GM13977 (cell line): ENCODE measurements at regions not wholly inside any gene's neighbourhood (a gene's known extent, or its start where the extent isn't known, plus 50 kb on each side); places are given as distances from the start of the nearest gene placed in this dataset.

ENCODE experiments used
- DNase-seq: peaks from one replicate; pipeline ENCODE4 v3.0.0; 2012; ENCODE audit warnings: low spot score
- in situ Hi-C: fragments of 300-500 bp; cut with MboI; formaldehyde crosslinking; loops from one replicate; pipeline ENCODE4 v1.12.0; 2022; ENCODE audit warnings: low sequenced_read_pairs, low pct_unique_long_range_greater_than_20kb, mixed read lengths, inconsistent platforms; ENCODE audit not compliant: unreplicated experiment
- TF ChIP-seq, protein P1 (sequence below): IDR thresholded peaks from 2 replicates; pipeline ENCODE4 v1.5.1; 2012; ENCODE audit warnings: mild to moderate bottlenecking, control low read depth; ENCODE audit not compliant: insufficient read depth; ENCODE audit errors: extremely low read depth, missing control alignments

DNA sequence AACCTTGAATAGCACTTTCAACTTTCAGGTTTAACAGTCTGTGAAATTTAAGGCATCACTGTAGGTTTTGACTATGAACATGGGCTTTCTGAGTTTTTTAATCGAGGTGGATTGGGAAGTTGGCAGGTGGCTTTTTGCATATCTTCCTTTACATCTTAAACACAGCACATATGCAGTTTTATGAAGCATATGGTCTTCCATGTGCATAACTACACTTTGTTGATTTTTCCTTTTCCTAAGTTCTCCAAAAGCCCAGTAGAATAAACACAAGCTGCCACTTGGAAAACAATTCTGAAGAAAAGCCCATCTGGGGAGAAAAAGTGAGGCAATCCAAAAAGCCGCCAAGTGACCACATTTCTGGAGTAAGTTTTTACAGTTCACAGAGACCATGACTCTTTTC, 236.5 kb upstream of the IL12B start:
- DNase-seq = no peak
- TF ChIP-seq, protein P1, sequence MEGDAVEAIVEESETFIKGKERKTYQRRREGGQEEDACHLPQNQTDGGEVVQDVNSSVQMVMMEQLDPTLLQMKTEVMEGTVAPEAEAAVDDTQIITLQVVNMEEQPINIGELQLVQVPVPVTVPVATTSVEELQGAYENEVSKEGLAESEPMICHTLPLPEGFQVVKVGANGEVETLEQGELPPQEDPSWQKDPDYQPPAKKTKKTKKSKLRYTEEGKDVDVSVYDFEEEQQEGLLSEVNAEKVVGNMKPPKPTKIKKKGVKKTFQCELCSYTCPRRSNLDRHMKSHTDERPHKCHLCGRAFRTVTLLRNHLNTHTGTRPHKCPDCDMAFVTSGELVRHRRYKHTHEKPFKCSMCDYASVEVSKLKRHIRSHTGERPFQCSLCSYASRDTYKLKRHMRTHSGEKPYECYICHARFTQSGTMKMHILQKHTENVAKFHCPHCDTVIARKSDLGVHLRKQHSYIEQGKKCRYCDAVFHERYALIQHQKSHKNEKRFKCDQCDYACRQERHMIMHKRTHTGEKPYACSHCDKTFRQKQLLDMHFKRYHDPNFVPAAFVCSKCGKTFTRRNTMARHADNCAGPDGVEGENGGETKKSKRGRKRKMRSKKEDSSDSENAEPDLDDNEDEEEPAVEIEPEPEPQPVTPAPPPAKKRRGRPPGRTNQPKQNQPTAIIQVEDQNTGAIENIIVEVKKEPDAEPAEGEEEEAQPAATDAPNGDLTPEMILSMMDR = no peak
- in situ Hi-C loops = no loop called here

DNA sequence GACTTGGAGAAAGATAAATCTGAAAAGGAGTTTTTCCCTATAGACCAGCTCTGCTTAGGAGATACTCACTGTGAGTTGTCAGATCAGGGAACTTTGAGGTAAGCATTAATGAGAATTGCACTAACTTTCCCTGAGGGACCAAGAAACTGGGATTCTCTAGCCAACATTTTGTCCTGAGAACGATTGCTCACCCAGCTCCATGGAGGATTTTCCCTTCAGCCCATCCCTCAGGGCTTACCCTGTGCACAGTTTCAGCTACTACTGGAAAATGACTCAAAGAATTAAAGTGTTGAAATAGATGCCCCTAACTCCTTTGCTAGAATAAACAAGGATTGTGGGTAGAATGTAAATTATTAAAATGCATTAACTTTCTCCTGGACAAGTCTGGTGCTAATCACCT, 237.2 kb upstream of the IL12B start:
- in situ Hi-C loops = no loop called here
- TF ChIP-seq, protein P1 = no peak
- no peak for DNase-seq

DNA sequence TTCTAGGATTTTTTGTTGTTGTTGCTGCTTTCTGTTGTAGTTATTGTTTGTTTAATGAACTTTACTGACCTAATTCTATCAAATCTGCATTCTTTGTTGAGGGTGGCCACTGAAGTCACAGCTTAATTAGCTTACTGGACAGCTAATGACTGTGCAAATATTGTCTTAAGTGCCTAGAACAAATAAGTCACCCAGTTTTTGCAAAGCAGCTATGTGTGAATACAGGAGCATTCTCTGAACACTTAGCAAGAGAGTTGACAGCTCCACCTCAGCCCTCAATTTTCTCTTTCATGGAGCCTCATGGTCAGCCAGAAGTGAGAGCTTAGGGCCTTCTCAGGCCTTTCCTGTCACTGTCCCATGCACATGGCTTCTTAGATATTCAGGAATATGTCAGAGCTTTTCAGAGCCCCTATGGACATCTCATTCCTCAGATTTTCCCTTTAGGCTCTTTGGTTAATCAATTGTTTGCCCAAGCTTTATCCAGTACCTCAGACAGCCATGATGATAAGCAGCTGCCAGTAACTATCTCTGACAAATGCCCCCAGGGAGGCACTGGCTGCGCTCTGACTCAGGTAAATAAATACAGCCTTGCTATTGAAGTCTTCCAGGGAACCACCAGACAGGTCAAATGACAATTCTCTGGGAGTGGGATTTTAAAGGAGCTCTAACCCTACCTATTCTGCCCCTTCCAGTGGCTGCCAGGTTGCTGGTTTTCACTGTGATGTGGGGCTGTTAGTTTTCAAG, 241.4 kb upstream of the IL12B start:
- TF ChIP-seq, protein P1 = no peak
- no peak for DNase-seq
- in situ Hi-C loops = no loop called here

DNA sequence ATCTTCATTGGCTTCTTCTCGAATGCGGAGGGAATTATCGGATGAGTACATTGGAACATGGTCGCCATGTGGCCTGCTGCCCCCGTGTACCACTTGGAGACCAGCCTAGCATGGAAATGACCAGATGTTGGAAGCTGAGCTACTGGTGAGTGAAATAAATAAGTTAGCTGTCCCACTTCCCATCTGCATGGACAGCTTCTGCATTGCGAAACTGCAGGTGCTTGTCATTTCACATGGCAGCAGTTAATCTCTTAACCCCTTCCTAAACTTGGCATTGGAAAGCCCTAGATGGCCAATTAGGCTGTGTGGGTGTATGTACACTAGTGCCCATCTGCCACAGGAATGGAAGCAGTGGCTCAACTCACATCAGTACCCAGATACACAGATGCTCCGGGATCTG, 246.6 kb upstream of the IL12B start:
- in situ Hi-C loops = no loop called here
- TF ChIP-seq, protein P1 = no peak
- no peak for DNase-seq

DNA sequence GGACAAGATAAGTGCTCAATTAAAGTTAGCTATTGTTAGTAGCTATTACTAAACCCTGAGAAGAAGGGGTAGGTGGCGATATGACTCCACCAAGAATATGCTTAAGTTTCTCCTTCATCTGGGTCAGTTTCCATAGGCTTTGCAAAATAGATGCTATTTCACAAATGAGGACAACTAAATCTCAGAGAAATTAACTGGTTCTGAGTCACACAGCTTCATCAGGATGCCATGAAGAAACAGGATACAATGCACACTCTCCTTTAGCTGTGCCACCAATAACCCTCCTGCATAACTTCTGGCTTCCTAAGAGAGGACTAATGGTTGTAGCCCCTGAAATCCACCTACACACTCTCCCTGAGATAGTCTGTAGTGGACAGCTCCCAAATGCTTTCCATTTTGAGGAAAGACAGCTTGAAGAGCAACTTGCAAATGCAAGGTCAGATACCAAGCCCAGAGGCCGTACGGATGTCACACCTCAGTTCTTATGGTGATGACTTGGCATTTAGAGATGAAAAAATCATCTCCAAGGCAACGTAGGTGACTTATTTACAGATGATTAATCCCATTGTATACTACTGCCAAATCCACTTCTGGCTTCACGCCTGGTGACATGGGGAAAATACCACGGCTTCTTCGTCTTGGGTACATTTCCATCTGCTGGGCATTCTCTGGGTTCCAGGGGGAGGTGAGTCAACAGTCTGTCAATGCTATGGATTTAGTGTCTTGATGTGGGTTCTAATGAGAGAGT, 251.4 kb upstream of the IL12B start:
- DNase-seq = no peak
- in situ Hi-C loops = no loop called here
- TF ChIP-seq, protein P1 = no peak

DNA sequence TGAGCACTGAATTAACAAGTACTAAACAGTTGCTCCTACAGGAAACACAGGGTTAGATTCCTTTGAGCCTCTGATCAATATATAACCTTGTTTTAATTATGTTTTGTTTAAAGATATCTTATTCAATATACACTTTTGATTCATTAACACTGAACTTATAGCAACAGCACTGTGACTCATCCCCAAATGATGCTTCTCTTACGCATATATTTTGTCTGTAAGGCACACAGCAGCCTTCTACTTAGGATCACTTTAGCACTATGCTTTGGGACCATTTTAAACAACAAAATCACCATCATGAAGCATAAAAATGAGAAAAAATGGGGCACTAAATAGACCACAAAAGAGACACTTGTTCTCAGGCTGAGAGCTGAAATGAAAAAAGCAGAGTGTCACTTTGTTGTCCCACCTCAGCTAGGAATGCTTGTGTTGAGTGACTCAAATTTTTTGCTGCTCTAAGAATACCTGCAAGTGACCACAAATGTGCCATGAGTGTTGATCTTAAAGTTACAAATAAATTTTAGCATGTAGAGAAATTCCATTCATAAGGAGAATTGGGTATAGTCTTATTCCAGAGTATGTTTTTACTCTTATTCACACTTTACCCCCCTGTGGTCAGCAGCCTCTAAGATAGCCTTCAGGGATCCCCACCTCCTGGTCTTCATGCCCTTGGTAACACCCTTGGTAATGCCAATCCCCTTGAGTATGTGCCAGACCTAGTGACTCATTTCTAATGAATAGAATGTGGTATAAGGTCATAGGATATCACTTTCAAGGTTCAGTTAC, 252.7 kb upstream of the IL12B start:
- DNase-seq = no peak
- in situ Hi-C loops = no loop called here
- TF ChIP-seq, protein P1 = no peak
